Smooth muscle cell (in vitro differentiated cells): ENCODE measurements at regions not wholly inside any gene's neighbourhood (a gene's known extent, or its start where the extent isn't known, plus 50 kb on each side); places are given as distances from the start of the nearest gene placed in this dataset.

ENCODE experiments used
- DNase-seq: peaks from one replicate; lab custom pipeline; 2025; ENCODE audit not compliant: unreplicated experiment; lab: John Stamatoyannopoulos, UW
- H2AFZ ChIP-seq: fragments of 200-600 bp; sonication (generic); 2 replicates; pipeline ENCODE4 v1.6.0; 2016; ENCODE audit warnings: antibody characterized with exemption, low read depth, mild to moderate bottlenecking
- H3F3A ChIP-seq: fragments of 200-600 bp; sonication (generic); 2 replicates; pipeline ENCODE4 v1.6.0; 2017; ENCODE audit warnings: antibody characterized with exemption, low read depth
- H3K27ac ChIP-seq: fragments of 200-600 bp; sonication (generic); 2 replicates; pipeline ENCODE4 v1.5.1; 2016; ENCODE audit warnings: low read depth, mild to moderate bottlenecking
- H3K27me3 ChIP-seq: fragments of 200-600 bp; sonication (generic); 2 replicates; pipeline ENCODE4 v1.6.1; 2016; ENCODE audit warnings: low read depth, mild to moderate bottlenecking
- H3K36me3 ChIP-seq: fragments of 200-600 bp; sonication (generic); 2 replicates; pipeline ENCODE4 v1.5.1; 2016; ENCODE audit warnings: low read depth
- H3K4me1 ChIP-seq: fragments of 200-600 bp; sonication (generic); 2 replicates; pipeline ENCODE4 v1.5.1; 2016; ENCODE audit warnings: low read depth
- H3K4me2 ChIP-seq: fragments of 200-600 bp; sonication (generic); 2 replicates; pipeline ENCODE4 v1.6.0; 2016; ENCODE audit warnings: mild to moderate bottlenecking
- H3K4me3 ChIP-seq: fragments of 200-600 bp; sonication (generic); 2 replicates; pipeline ENCODE4 v1.5.1; 2016; ENCODE audit warnings: mild to moderate bottlenecking
- H3K79me2 ChIP-seq: fragments of 200-600 bp; sonication (generic); 2 replicates; pipeline ENCODE4 v1.6.0; 2016; ENCODE audit warnings: low read depth, mild to moderate bottlenecking
- H3K9ac ChIP-seq: fragments of 200-600 bp; sonication (generic); 2 replicates; pipeline ENCODE4 v1.6.0; 2016; ENCODE audit warnings: low read depth
- H3K9me3 ChIP-seq: fragments of 200-600 bp; sonication (generic); replicated peaks from 2 replicates; pipeline ENCODE4 v1.5.1; 2016; ENCODE audit warnings: low read depth
- H4K20me1 ChIP-seq: fragments of 200-600 bp; sonication (generic); 2 replicates; pipeline ENCODE4 v1.6.0; 2016; ENCODE audit warnings: low read depth
- CTCF ChIP-seq: fragments of 200-600 bp; sonication (generic); IDR thresholded peaks from 2 replicates; pipeline ENCODE4 v1.5.1; 2017; ENCODE audit warnings: borderline replicate concordance, mild to moderate bottlenecking, antibody characterized with exemption; ENCODE audit not compliant: insufficient read depth, poor library complexity, severe bottlenecking
- WGBS: methylation state at CpG from one replicate; pipeline ENCODE4 v1.1.7; 2016; ENCODE audit warnings: low lambda C conversion rate; 5-methylcytosine and 5-hydroxymethylcytosine counted together

GRCh38 chr4:148857239-148857972 lies 415.2 kb upstream of the NR3C2 start:
- no peak for TF ChIP-seq CTCF
- Histone ChIP-seq H3K36me3 (no peaks in the 10 kb centered on the region), H3K27ac (no peak overlapping the region), H3K9ac (no peak overlapping the region), H3F3A (no peaks in the 10 kb centered on the region), H4K20me1 (no peaks in the 10 kb centered on the region), H3K4me3 (no peak overlapping the region), H3K9me3 (no peaks in the 10 kb centered on the region), H3K4me2 (no peak overlapping the region), H3K79me2 (no peaks in the 10 kb centered on the region), H3K4me1 (no peaks in the 10 kb centered on the region), H2AFZ (no peak overlapping the region), H3K27me3 (no peaks in the 10 kb centered on the region)
- DNase-seq: no peak
- WGBS: 63% methylated on average over 4 of the region's 4 CpGs

GRCh38 chr4:148854203-148854602 lies 412.0 kb upstream of the NR3C2 start:
- Histone ChIP-seq H3K79me2 (no peaks in the 10 kb centered on the region), H4K20me1 (no peaks in the 10 kb centered on the region), H3K4me2 (no peak overlapping the region), H3K27ac (no peak overlapping the region), H3K9me3 (no peaks in the 10 kb centered on the region), H3K27me3 (no peaks in the 10 kb centered on the region), H3F3A (no peaks in the 10 kb centered on the region), H2AFZ (no peak overlapping the region), H3K36me3 (no peaks in the 10 kb centered on the region), H3K9ac (no peak overlapping the region), H3K4me1 (no peaks in the 10 kb centered on the region), H3K4me3 (no peak overlapping the region)
- DNase-seq: no peak
- no peak for TF ChIP-seq CTCF

- Histone ChIP-seq H3K4me3 (no peak overlapping the region), H4K20me1 (no peaks in the 10 kb centered on the region)
- WGBS: 58% methylated on average over 3 of the region's 3 CpGs
Observed at GRCh38 chr4:148852092-148852699, 410.0 kb upstream of the NR3C2 start.

More at GRCh38 chr4:148852092-148852699, 410.0 kb upstream of the NR3C2 start:
- no peaks in the 10 kb centered on the region for H3K9me3 ChIP-seq
- no peak overlapping the region for H3K9ac ChIP-seq
- no peak overlapping the region for H2AFZ ChIP-seq
- no peaks in the 10 kb centered on the region for H3K4me1 ChIP-seq
- DNase-seq: no peak
- H3K4me2 ChIP-seq: no peak overlapping the region
- H3K79me2 ChIP-seq: no peaks in the 10 kb centered on the region
- no peaks in the 10 kb centered on the region for H3F3A ChIP-seq
- peaks cover 6% of the 10 kb centered on the region for H3K27me3 ChIP-seq
- no peak overlapping the region for H3K27ac ChIP-seq
- H3K36me3 ChIP-seq: no peaks in the 10 kb centered on the region
- TF ChIP-seq CTCF: no peak
